ENCODE measurements at regions not wholly inside any gene's neighbourhood (a gene's known extent, or its start where the extent isn't known, plus 50 kb on each side); places are given as distances from the start of the nearest gene placed in this dataset.

GRCh38 chr6:14889188-14889587 is 356.7 kb upstream of the JARID2 start:
- no peak for TF ChIP-seq POLR2AphosphoS5 (IDR thresholded peaks at IDR 0.05)
- no peak for TF ChIP-seq CTCF (IDR thresholded peaks at IDR 0.05)

Measured in sigmoid colon (tissue), 4 donors.